Keratinocyte (primary cell): ENCODE measurements at regions not wholly inside any gene's neighbourhood (a gene's known extent, or its start where the extent isn't known, plus 50 kb on each side); places are given as distances from the start of the nearest gene placed in this dataset.

Source experiments
- EZH2 ChIP-seq: IDR thresholded peaks from one replicate; pipeline ENCODE4 v1.6.1; 2012; ENCODE audit warnings: inconsistent platforms, mild to moderate bottlenecking, low read length, moderate library complexity
- TF ChIP-seq, protein P1 (sequence below), 3 experiments: IDR thresholded peaks in 1 of 3; conservative IDR thresholded peaks in 1 of 3; optimal IDR thresholded peaks in 1 of 3; 2 replicates in 2 of 3; 3 replicates in 1 of 3; pipeline versions ENCODE3 to v1.5.1; 2011; ENCODE audit warnings: low read length in 3 of 3, mild to moderate bottlenecking in 3 of 3, moderate library complexity in 2 of 3, control low read depth in 1 of 3, inconsistent platforms in 1 of 3; ENCODE audit not compliant: insufficient read depth in 2 of 3; ENCODE audit errors: extremely low read depth in 1 of 3

DNA sequence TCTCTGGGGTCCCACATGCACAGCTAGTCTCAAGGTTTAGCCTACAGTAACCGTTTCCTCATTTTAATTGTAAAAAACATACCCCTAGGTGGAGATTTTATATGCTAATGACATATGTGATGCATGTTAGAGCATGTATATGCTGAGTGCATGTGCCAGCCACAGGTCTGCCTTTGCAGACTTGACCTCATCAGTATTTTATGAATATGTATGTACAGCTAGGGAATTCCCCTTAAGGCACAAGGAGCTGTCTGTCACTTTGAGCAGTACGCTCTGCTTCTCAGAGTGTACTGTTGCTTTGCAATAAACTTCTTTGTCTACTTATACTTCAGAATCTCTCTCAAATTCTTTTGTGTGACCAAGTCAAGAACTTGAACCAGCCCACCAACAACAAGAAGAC, 131.2 kb upstream of the ERBB4 start:
- no peak for TF ChIP-seq EZH2
- TF ChIP-seq, protein P1, sequence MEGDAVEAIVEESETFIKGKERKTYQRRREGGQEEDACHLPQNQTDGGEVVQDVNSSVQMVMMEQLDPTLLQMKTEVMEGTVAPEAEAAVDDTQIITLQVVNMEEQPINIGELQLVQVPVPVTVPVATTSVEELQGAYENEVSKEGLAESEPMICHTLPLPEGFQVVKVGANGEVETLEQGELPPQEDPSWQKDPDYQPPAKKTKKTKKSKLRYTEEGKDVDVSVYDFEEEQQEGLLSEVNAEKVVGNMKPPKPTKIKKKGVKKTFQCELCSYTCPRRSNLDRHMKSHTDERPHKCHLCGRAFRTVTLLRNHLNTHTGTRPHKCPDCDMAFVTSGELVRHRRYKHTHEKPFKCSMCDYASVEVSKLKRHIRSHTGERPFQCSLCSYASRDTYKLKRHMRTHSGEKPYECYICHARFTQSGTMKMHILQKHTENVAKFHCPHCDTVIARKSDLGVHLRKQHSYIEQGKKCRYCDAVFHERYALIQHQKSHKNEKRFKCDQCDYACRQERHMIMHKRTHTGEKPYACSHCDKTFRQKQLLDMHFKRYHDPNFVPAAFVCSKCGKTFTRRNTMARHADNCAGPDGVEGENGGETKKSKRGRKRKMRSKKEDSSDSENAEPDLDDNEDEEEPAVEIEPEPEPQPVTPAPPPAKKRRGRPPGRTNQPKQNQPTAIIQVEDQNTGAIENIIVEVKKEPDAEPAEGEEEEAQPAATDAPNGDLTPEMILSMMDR (optimal IDR thresholded peaks at IDR 0.05 in 1 of 3, IDR thresholded peaks at IDR 0.05 in 1 of 3, conservative IDR thresholded peaks at IDR 0.05 in 1 of 3; ENCODE audit: extremely low read depth in 1 of 3, insufficient read depth in 2 of 3, low read length in 3 of 3): no peak
